MM.1S (cell line): ENCODE measurements at regions not wholly inside any gene's neighbourhood (a gene's known extent, or its start where the extent isn't known, plus 50 kb on each side); places are given as distances from the start of the nearest gene placed in this dataset.

Experiments used
- CTCF ChIP-seq: fragments of 300-600 bp; sonication (generic); IDR thresholded peaks from 2 replicates; pipeline ENCODE4 v1.5.1; 2016; ENCODE audit warnings: antibody characterized with exemption, low read length, mixed read lengths
- EZH2 ChIP-seq: fragments of 300-600 bp; sonication (generic); optimal IDR thresholded peaks from 2 replicates; pipeline ENCODE3; 2017; ENCODE audit warnings: low read depth, mild to moderate bottlenecking, antibody characterized with exemption, low read length, mixed read lengths

GRCh38 chr6:40340957-40341356 lies 246.2 kb downstream of the LRFN2 start:
- TF ChIP-seq CTCF (no peak), EZH2 (no peak)
